HepG2 (cell line): ENCODE measurements at regions not wholly inside any gene's neighbourhood (a gene's known extent, or its start where the extent isn't known, plus 50 kb on each side); places are given as distances from the start of the nearest gene placed in this dataset.

ENCODE experiments used
- EP300 ChIP-seq, 3 experiments: sonication (generic) in 1 of 3; formaldehyde crosslinking in 1 of 3; IDR thresholded peaks; 2 replicates each; pipeline versions ENCODE4 v1.5.1 to v1.6.1; 2011 to 2020; ENCODE audit warnings: low read depth in 2 of 3, low read length in 2 of 3, borderline replicate concordance in 1 of 3, improper control_type of control experiment in 1 of 3, mild to moderate bottlenecking in 1 of 3, missing genetic modification reagents in 1 of 3, moderate library complexity in 1 of 3
- TAF1 ChIP-seq: sonication (generic); formaldehyde crosslinking; IDR thresholded peaks from 2 replicates; pipeline ENCODE4 v1.4.0; 2020; ENCODE audit warnings: missing genetic modification reagents
- ZNF558 ChIP-seq: sonication (generic); formaldehyde crosslinking; IDR thresholded peaks from 2 replicates; pipeline ENCODE4 v1.9.0; 2022; ENCODE audit warnings: mild to moderate bottlenecking, missing genetic modification reagents, borderline replicate concordance
- ZNF768 ChIP-seq: sonication (generic); formaldehyde crosslinking; IDR thresholded peaks from 2 replicates; pipeline ENCODE4 v1.4.0; 2020; ENCODE audit warnings: missing genetic modification reagents
- TF ChIP-seq, protein P1 (sequence below), 2 experiments: IDR thresholded peaks; 2 replicates each; pipeline ENCODE4 v1.6.1; 2011 to 2012; ENCODE audit warnings: low read length in 2 of 2, borderline replicate concordance in 1 of 2, low read depth in 1 of 2, mild to moderate bottlenecking in 1 of 2, moderate library complexity in 1 of 2

DNA sequence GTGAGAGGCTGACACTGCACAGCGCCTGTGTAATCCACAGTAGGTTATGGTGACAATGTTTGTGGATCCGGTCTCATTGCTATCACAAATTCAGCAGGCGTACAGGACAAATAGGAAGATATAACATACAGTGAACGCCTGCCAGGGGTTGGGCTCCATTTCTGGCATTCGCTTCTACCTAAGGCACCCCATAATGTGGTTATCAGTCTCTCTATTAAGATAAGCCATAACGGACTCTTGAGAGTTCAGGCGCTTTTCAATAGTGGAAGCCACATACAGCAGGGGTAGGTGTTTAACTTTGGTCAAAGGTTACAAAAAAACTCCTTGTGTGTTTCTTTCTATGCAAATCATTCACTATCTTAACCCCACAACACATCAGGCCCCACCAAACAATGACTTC is 72.8 kb downstream of the SIPA1L2 start:
- TF ChIP-seq EP300 (IDR thresholded peaks at IDR 0.05; ENCODE audit: low read depth in 2 of 2, low read length in 2 of 2): no peak
- TF ChIP-seq EP300 (CRISPR knock-in tag; IDR thresholded peaks at IDR 0.05; ENCODE audit: borderline replicate concordance): no peak
- TF ChIP-seq ZNF558 (CRISPR knock-in tag): no peak
- no peak for TF ChIP-seq TAF1 (CRISPR knock-in tag)
- no peak for TF ChIP-seq ZNF768 (CRISPR knock-in tag)
- TF ChIP-seq, protein P1, sequence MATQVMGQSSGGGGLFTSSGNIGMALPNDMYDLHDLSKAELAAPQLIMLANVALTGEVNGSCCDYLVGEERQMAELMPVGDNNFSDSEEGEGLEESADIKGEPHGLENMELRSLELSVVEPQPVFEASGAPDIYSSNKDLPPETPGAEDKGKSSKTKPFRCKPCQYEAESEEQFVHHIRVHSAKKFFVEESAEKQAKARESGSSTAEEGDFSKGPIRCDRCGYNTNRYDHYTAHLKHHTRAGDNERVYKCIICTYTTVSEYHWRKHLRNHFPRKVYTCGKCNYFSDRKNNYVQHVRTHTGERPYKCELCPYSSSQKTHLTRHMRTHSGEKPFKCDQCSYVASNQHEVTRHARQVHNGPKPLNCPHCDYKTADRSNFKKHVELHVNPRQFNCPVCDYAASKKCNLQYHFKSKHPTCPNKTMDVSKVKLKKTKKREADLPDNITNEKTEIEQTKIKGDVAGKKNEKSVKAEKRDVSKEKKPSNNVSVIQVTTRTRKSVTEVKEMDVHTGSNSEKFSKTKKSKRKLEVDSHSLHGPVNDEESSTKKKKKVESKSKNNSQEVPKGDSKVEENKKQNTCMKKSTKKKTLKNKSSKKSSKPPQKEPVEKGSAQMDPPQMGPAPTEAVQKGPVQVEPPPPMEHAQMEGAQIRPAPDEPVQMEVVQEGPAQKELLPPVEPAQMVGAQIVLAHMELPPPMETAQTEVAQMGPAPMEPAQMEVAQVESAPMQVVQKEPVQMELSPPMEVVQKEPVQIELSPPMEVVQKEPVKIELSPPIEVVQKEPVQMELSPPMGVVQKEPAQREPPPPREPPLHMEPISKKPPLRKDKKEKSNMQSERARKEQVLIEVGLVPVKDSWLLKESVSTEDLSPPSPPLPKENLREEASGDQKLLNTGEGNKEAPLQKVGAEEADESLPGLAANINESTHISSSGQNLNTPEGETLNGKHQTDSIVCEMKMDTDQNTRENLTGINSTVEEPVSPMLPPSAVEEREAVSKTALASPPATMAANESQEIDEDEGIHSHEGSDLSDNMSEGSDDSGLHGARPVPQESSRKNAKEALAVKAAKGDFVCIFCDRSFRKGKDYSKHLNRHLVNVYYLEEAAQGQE (IDR thresholded peaks at IDR 0.05; ENCODE audit: borderline replicate concordance in 1 of 2, low read depth in 1 of 2, low read length in 2 of 2): no peak
